ENCODE measurements at regions not wholly inside any gene's neighbourhood (a gene's known extent, or its start where the extent isn't known, plus 50 kb on each side); places are given as distances from the start of the nearest gene placed in this dataset.

DNA sequence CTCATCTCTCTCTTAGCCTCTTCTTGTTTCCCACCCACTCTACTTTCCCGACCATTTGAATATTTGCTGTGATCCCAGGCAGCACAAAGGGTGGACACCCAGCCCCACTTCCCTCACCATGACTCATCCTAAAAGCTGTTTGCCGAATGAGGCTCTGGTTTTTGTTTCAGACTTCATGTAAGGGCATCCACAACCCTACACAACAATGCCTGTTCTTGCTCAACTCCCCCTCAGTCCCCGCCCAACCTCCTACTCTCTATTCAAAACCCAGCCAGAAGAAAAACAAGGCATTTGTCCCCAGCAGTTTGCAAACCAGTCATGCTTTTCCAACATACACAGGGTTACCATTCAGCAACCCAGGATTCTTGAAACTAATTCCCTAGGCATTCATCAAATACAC, 516.5 kb upstream of the CNKSR2 start:
- H3K27me3 Mint-ChIP-seq (ENCODE audit: low read depth), result peaks cover 2% of the 10 kb centered on the region
- peaks cover 1% of the 10 kb centered on the region for H3K36me3 Mint-ChIP-seq (ENCODE audit: low read depth)
- no peak overlapping the region for H3K27ac Mint-ChIP-seq (ENCODE audit: unreplicated experiment)
- no peaks in the 10 kb centered on the region for H3K4me1 Mint-ChIP-seq (ENCODE audit: low read depth)
- TF ChIP-seq, protein P1, sequence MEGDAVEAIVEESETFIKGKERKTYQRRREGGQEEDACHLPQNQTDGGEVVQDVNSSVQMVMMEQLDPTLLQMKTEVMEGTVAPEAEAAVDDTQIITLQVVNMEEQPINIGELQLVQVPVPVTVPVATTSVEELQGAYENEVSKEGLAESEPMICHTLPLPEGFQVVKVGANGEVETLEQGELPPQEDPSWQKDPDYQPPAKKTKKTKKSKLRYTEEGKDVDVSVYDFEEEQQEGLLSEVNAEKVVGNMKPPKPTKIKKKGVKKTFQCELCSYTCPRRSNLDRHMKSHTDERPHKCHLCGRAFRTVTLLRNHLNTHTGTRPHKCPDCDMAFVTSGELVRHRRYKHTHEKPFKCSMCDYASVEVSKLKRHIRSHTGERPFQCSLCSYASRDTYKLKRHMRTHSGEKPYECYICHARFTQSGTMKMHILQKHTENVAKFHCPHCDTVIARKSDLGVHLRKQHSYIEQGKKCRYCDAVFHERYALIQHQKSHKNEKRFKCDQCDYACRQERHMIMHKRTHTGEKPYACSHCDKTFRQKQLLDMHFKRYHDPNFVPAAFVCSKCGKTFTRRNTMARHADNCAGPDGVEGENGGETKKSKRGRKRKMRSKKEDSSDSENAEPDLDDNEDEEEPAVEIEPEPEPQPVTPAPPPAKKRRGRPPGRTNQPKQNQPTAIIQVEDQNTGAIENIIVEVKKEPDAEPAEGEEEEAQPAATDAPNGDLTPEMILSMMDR (IDR thresholded peaks at IDR 0.05), result no peak
- no peak for DNase-seq (ENCODE audit: low spot score)
- peaks cover 12% of the 10 kb centered on the region for H3K9me3 Mint-ChIP-seq (ENCODE audit: low read depth)
- no peak overlapping the region for H3K4me3 Mint-ChIP-seq (ENCODE audit: unreplicated experiment)

DNA sequence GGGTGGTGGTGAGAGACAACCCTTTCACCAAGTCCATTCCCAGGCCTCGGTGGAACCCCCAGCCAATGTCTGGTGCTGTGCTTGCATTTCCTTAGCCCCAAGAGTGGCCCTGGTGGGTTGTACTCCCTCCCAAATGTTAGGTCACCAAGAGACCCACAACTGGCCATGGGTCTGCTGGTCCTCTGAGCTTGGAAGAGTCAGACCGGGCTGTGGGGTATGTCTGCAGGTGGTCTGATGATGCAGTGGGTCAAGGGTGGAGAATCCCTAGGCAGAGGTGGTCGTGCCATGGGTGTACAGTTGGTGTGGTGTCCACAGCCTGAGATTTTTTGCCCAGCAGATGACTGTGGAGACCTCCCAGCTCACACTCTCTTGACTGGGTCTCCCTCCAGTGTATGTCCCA, 535.7 kb upstream of the CNKSR2 start:
- no peaks in the 10 kb centered on the region for H3K4me1 Mint-ChIP-seq (ENCODE audit: low read depth)
- H3K9me3 Mint-ChIP-seq (ENCODE audit: low read depth), result peaks cover 41% of the 10 kb centered on the region
- DNase-seq (ENCODE audit: low spot score), result no peak
- H3K36me3 Mint-ChIP-seq (ENCODE audit: low read depth), result peaks cover 2% of the 10 kb centered on the region
- no peaks in the 10 kb centered on the region for H3K27me3 Mint-ChIP-seq (ENCODE audit: low read depth)
- no peak overlapping the region for H3K27ac Mint-ChIP-seq (ENCODE audit: unreplicated experiment)
- H3K4me3 Mint-ChIP-seq (ENCODE audit: unreplicated experiment), result no peak overlapping the region
- TF ChIP-seq, protein P1 (IDR thresholded peaks at IDR 0.05), result no peak

DNA sequence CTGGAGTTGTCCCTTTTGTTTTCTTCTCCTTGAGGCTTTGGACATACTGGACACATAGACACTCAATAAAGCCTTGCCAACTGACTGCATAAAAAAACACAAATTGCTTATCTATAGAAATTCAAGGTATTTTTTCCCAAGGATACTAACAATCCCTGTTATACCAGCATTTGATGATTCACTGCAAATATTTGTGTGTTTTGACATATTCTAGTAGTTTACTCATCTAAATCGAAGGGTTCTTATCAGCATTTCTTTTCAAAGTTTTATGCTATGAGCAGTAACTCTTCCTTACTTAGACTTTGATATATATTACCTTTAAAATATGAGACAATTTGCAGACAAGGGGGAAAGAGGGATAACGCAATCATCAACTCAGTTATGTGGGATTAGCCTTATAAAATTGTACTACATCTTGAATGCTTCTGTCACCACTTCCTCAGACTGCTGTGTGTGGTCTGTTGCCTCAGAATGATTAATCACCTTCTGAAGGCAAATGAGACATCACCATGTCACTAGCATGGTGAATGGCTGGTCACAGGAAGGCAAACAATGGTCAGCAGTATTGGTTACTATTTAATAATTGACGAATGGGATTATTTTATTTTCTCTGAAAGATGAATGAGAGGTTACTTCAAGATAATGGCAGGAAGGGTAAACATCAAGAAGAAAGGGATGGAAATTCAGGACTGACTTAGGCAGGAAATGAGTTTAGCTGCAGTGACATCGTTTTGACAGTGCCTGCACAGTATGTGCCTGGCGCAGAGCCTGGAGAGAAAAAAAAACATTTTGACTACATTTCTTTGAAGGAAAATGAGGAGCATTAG, 544.3 kb upstream of the CNKSR2 start:
- Mint-ChIP-seq H3K36me3 (ENCODE audit: low read depth) (no peaks in the 10 kb centered on the region), H3K4me1 (ENCODE audit: low read depth) (peaks cover 5% of the 10 kb centered on the region), H3K4me3 (ENCODE audit: unreplicated experiment) (no peak overlapping the region), H3K27ac (ENCODE audit: unreplicated experiment) (no peak overlapping the region), H3K9me3 (ENCODE audit: low read depth) (peaks cover 12% of the 10 kb centered on the region), H3K27me3 (ENCODE audit: low read depth) (no peaks in the 10 kb centered on the region)
- no peak for DNase-seq (ENCODE audit: low spot score)
- TF ChIP-seq, protein P1 (IDR thresholded peaks at IDR 0.05), result no peak

DNA sequence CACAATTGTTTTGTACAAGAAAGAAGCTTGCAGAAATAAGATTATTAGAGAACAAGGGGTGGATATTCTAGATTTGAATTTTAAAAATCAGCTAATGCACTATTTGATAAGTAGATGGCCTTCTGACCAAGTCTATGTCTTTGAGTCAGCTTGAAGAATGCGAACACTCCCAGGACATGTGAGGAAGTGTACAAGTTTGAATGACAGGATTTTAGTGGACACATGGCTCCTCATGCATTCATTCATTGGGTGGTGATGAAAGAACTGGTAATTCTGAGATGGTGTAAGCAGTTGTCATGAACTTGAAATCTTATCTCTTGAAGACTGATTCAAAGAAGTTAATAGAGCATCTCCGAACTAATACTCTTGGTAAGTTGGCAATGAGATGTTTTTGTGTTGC, 548.2 kb upstream of the CNKSR2 start:
- H3K36me3 Mint-ChIP-seq (ENCODE audit: low read depth), result no peaks in the 10 kb centered on the region
- no peaks in the 10 kb centered on the region for H3K27me3 Mint-ChIP-seq (ENCODE audit: low read depth)
- H3K4me3 Mint-ChIP-seq (ENCODE audit: unreplicated experiment), result no peak overlapping the region
- H3K9me3 Mint-ChIP-seq (ENCODE audit: low read depth), result no peaks in the 10 kb centered on the region
- H3K4me1 Mint-ChIP-seq (ENCODE audit: low read depth), result peaks cover 5% of the 10 kb centered on the region
- DNase-seq (ENCODE audit: low spot score), result no peak
- TF ChIP-seq, protein P1 (IDR thresholded peaks at IDR 0.05), result no peak
- no peak overlapping the region for H3K27ac Mint-ChIP-seq (ENCODE audit: unreplicated experiment)

DNA sequence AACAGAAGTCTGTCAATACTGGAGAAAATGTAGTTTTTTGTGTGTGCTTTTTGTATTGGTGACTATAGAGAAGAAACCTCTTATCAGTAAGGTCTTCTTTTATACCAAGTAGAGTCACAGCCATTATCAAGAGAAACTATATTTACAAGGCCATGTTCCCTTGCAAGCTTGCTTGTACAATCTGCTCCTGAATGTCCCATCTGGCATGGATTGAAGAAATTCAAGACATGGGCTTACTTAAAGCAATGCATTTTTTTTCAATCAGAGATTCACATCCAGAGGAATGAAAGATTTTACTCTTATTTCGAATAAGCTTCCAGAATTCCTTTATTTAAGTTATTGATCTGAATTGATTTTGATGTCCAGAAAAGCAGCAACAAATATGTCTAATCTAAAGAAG, 537.3 kb upstream of the RPS6KA3 start:
- H3K4me3 Mint-ChIP-seq (ENCODE audit: unreplicated experiment), result no peak overlapping the region
- H3K27ac Mint-ChIP-seq (ENCODE audit: unreplicated experiment), result no peak overlapping the region
- DNase-seq (ENCODE audit: low spot score), result no peak
- no peaks in the 10 kb centered on the region for H3K36me3 Mint-ChIP-seq (ENCODE audit: low read depth)
- TF ChIP-seq, protein P1 (IDR thresholded peaks at IDR 0.05), result no peak
- H3K4me1 Mint-ChIP-seq (ENCODE audit: low read depth), result no peaks in the 10 kb centered on the region
- peaks cover 11% of the 10 kb centered on the region for H3K9me3 Mint-ChIP-seq (ENCODE audit: low read depth)
- H3K27me3 Mint-ChIP-seq (ENCODE audit: low read depth), result peaks cover under 1% of the 10 kb centered on the region
